Neural progenitor cell (in vitro differentiated cells): ENCODE measurements at regions not wholly inside any gene's neighbourhood (a gene's known extent, or its start where the extent isn't known, plus 50 kb on each side); places are given as distances from the start of the nearest gene placed in this dataset.
A peak's percentile ranks its signal among the peaks of the same experiment; 100 is the strongest.

ENCODE experiments used
- DNase-seq: peaks from one replicate; pipeline ENCODE4 v3.0.0-alpha.2; 2016; ENCODE audit warnings: low spot score
- H2AFZ ChIP-seq: fragments of 200-600 bp; sonication (generic); replicated peaks from 2 replicates; pipeline ENCODE4 v1.6.1; 2016; ENCODE audit warnings: antibody characterized with exemption
- H3F3A ChIP-seq: fragments of 200-600 bp; sonication (generic); 2 replicates; pipeline ENCODE4 v1.6.1; 2016; ENCODE audit warnings: antibody characterized with exemption, low read depth
- H3K27ac ChIP-seq: fragments of 200-600 bp; sonication (generic); 2 replicates; pipeline ENCODE4 v1.5.1; 2016; ENCODE audit warnings: mild to moderate bottlenecking
- H3K27me3 ChIP-seq: fragments of 200-600 bp; sonication (generic); 2 replicates; pipeline ENCODE4 v1.6.1; 2016; ENCODE audit warnings: mild to moderate bottlenecking, moderate library complexity
- H3K36me3 ChIP-seq: fragments of 200-600 bp; sonication (generic); 2 replicates; pipeline ENCODE4 v1.5.1; 2016
- H3K4me1 ChIP-seq: fragments of 200-600 bp; sonication (generic); 2 replicates; pipeline ENCODE4 v1.6.1; 2016; ENCODE audit warnings: mixed run types
- H3K4me2 ChIP-seq: fragments of 200-600 bp; sonication (generic); 2 replicates; pipeline ENCODE4 v1.6.1; 2016
- H3K4me3 ChIP-seq: fragments of 200-600 bp; sonication (generic); 2 replicates; pipeline ENCODE4 v1.5.1; 2016
- H3K79me2 ChIP-seq: fragments of 200-600 bp; sonication (generic); 2 replicates; pipeline ENCODE4 v1.6.1; 2016; ENCODE audit warnings: low read depth
- H3K9ac ChIP-seq: fragments of 200-600 bp; sonication (generic); 2 replicates; pipeline ENCODE4 v1.6.1; 2016
- H3K9me3 ChIP-seq: fragments of 200-600 bp; sonication (generic); 2 replicates; pipeline ENCODE4 v1.5.1; 2016; ENCODE audit warnings: low read depth
- H4K20me1 ChIP-seq: fragments of 200-600 bp; sonication (generic); 2 replicates; pipeline ENCODE4 v1.6.1; 2016; ENCODE audit warnings: low read depth
- H3K27ac Mint-ChIP-seq: 3 replicates; pipeline ENCODE4 v1.8.0; 2021; ENCODE audit warnings: mixed read lengths
- H3K27me3 Mint-ChIP-seq: 2 replicates; pipeline ENCODE4 v1.8.0; 2022; ENCODE audit warnings: low read depth, mild to moderate bottlenecking, inconsistent platforms, moderate library complexity, mixed read lengths; ENCODE audit not compliant: insufficient read depth
- H3K36me3 Mint-ChIP-seq: 3 replicates; pipeline ENCODE4 v1.8.0; 2021; ENCODE audit warnings: mixed read lengths
- H3K4me1 Mint-ChIP-seq: 3 replicates; pipeline ENCODE4 v1.8.0; 2021; ENCODE audit warnings: mixed read lengths
- H3K4me3 Mint-ChIP-seq: 3 replicates; pipeline ENCODE4 v1.8.0; 2021; ENCODE audit warnings: mild to moderate bottlenecking, moderate library complexity, mixed read lengths
- H3K9me3 Mint-ChIP-seq: 3 replicates; pipeline ENCODE4 v1.8.0; 2020; ENCODE audit warnings: mixed read lengths
- EZH2 ChIP-seq: fragments of 200-600 bp; sonication (generic); IDR thresholded peaks from 2 replicates; pipeline ENCODE4 v1.6.1; 2017; ENCODE audit warnings: antibody characterized with exemption, mild to moderate bottlenecking, moderate library complexity
- EZH2phosphoT487 ChIP-seq: fragments of 200-600 bp; sonication (generic); IDR thresholded peaks from 2 replicates; pipeline ENCODE4 v1.6.1; 2017; ENCODE audit warnings: antibody characterized with exemption
- TF ChIP-seq, protein P1 (sequence below): fragments of 200-600 bp; sonication (generic); IDR thresholded peaks from 2 replicates; pipeline ENCODE4 v1.5.1; 2017; ENCODE audit warnings: antibody characterized with exemption, mild to moderate bottlenecking

- Mint-ChIP-seq H3K4me1 (peaks cover 26% of the 10 kb centered on the region), H3K4me3 (no peak overlapping the region), H3K36me3 (peaks cover 22% of the 10 kb centered on the region), H3K9me3 (peaks cover 8% of the 10 kb centered on the region), H3K27ac (peak overlapping the region; percentile 14), H3K27me3 (peaks cover 4% of the 10 kb centered on the region)
- H3K27ac ChIP-seq = no peak overlapping the region
- H4K20me1 ChIP-seq = peaks cover 93% of the 10 kb centered on the region
- DNase-seq = no peak
- no peak overlapping the region for H2AFZ ChIP-seq
- H3K9ac ChIP-seq = no peak overlapping the region
- no peak overlapping the region for H3K4me2 ChIP-seq
- H3K27me3 ChIP-seq = no peaks in the 10 kb centered on the region
- no peaks in the 10 kb centered on the region for H3K36me3 ChIP-seq
- peaks cover 90% of the 10 kb centered on the region for H3K79me2 ChIP-seq
- H3K9me3 ChIP-seq = no peaks in the 10 kb centered on the region
- TF ChIP-seq EZH2 = no peak
- TF ChIP-seq EZH2phosphoT487 = no peak
- TF ChIP-seq, protein P1, sequence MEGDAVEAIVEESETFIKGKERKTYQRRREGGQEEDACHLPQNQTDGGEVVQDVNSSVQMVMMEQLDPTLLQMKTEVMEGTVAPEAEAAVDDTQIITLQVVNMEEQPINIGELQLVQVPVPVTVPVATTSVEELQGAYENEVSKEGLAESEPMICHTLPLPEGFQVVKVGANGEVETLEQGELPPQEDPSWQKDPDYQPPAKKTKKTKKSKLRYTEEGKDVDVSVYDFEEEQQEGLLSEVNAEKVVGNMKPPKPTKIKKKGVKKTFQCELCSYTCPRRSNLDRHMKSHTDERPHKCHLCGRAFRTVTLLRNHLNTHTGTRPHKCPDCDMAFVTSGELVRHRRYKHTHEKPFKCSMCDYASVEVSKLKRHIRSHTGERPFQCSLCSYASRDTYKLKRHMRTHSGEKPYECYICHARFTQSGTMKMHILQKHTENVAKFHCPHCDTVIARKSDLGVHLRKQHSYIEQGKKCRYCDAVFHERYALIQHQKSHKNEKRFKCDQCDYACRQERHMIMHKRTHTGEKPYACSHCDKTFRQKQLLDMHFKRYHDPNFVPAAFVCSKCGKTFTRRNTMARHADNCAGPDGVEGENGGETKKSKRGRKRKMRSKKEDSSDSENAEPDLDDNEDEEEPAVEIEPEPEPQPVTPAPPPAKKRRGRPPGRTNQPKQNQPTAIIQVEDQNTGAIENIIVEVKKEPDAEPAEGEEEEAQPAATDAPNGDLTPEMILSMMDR = no peak
- no peaks in the 10 kb centered on the region for H3F3A ChIP-seq
- H3K4me1 ChIP-seq = peaks cover 24% of the 10 kb centered on the region
- H3K4me3 ChIP-seq = no peak overlapping the region
Measured at GRCh38 chr17:77410470-77410869, 269.7 kb downstream of the SEC14L1 start.

DNA sequence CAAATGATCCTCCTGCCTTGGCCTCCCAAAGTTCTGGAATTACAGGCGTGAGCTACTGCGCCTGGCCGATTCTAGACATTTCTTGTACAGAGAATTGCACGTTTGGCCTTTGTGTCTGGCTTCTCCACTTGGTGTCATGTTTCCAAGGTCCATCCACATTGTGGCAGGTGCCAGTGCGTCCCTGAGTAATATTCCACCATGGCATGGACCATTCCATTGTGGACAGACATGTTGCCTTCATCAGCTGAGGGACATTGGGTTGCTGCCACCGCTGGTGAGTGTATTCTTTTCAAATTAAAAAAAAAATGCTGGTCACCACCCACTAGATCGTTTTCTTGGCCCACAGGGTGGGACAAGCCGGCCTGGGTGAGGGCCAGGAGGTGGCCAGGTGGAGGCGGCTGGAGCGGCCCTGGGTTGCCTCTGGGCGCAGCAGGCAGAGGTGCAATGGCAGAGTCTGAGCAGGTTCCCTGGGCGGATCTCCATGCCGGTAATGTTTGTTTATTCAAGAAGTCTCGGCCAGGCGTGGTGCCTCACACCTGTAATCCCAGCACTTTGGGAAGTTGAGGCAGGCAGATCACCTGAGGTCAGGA is 274.1 kb downstream of the SEC14L1 start:
- Histone ChIP-seq H3K9me3 (no peaks in the 10 kb centered on the region), H3K4me2 (no peak overlapping the region), H2AFZ (no peak overlapping the region), H3K9ac (no peak overlapping the region), H3K27me3 (no peaks in the 10 kb centered on the region), H3K27ac (no peak overlapping the region), H3K4me3 (no peak overlapping the region), H3K79me2 (peaks cover 79% of the 10 kb centered on the region), H4K20me1 (peaks cover 94% of the 10 kb centered on the region), H3K4me1 (peaks cover 11% of the 10 kb centered on the region), H3K36me3 (no peaks in the 10 kb centered on the region), H3F3A (peaks cover 3% of the 10 kb centered on the region)
- no peak for DNase-seq
- Mint-ChIP-seq H3K27ac (no peak overlapping the region), H3K36me3 (peaks cover 13% of the 10 kb centered on the region), H3K4me3 (no peak overlapping the region), H3K9me3 (peaks cover 8% of the 10 kb centered on the region), H3K27me3 (peaks cover 2% of the 10 kb centered on the region), H3K4me1 (peaks cover 20% of the 10 kb centered on the region)
- TF ChIP-seq EZH2 (no peak), EZH2phosphoT487 (no peak)
- TF ChIP-seq, protein P1 = no peak

DNA sequence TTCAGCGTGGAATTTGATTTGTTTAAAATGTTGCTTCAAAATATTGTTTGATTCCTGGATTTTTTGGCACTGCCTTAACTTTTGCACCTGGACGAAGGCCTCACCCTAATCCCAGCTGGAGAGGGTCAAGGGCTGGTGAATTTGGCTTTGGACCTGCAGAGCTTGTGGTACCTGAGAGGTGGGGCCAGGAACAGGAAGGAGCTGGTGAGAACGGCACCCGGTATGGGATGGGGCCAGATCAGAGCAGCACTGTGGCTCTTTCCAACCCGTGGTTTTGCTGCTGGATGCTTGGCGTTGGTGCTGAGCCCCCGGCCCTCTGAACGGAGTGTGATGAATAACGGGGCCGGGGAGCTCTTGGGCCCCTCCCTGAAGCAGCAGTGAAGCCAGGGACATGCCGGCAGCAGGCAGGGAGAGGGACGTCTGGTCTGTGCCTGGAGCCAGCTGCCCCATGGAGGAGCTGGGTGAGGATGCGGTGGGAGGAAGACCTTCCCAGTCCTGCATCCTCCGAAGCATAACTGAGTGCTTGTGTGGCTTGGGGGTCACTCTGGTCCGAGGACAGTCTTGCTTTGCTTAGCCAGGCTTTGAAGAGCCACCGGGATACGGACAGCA is 275.4 kb downstream of the SEC14L1 start:
- DNase-seq = no peak
- Histone ChIP-seq H3F3A (peaks cover 16% of the 10 kb centered on the region), H2AFZ (no peak overlapping the region), H3K4me2 (no peak overlapping the region), H3K27ac (no peak overlapping the region), H4K20me1 (peaks cover 95% of the 10 kb centered on the region), H3K9me3 (no peaks in the 10 kb centered on the region), H3K9ac (no peak overlapping the region), H3K27me3 (no peaks in the 10 kb centered on the region), H3K79me2 (peaks cover 81% of the 10 kb centered on the region), H3K4me1 (peaks cover 24% of the 10 kb centered on the region), H3K4me3 (no peak overlapping the region), H3K36me3 (no peaks in the 10 kb centered on the region)
- H3K36me3 Mint-ChIP-seq = peaks cover 10% of the 10 kb centered on the region
- H3K9me3 Mint-ChIP-seq = peaks cover 8% of the 10 kb centered on the region
- H3K4me3 Mint-ChIP-seq = no peak overlapping the region
- H3K27me3 Mint-ChIP-seq = peaks cover 2% of the 10 kb centered on the region
- no peak for TF ChIP-seq EZH2
- TF ChIP-seq EZH2phosphoT487 = no peak
- H3K27ac Mint-ChIP-seq = no peak overlapping the region
- peaks cover 33% of the 10 kb centered on the region for H3K4me1 Mint-ChIP-seq

- peaks cover 38% of the 10 kb centered on the region for H3K4me1 ChIP-seq
- H3K36me3 ChIP-seq = no peaks in the 10 kb centered on the region
- no peak overlapping the region for H3K4me3 Mint-ChIP-seq
- DNase-seq = no peak
- H3K4me1 Mint-ChIP-seq = peaks cover 36% of the 10 kb centered on the region
- H3K9me3 ChIP-seq = no peaks in the 10 kb centered on the region
- peaks cover 5% of the 10 kb centered on the region for H3K9me3 Mint-ChIP-seq
- no peaks in the 10 kb centered on the region for H3K27me3 ChIP-seq
- H2AFZ ChIP-seq = no peak overlapping the region
- no peak overlapping the region for H3K9ac ChIP-seq
- H3K79me2 ChIP-seq = peaks cover 81% of the 10 kb centered on the region
- H4K20me1 ChIP-seq = peaks cover 95% of the 10 kb centered on the region
- TF ChIP-seq EZH2phosphoT487 = no peak
- TF ChIP-seq EZH2 = no peak
- TF ChIP-seq, protein P1 = no peak
- H3K27ac Mint-ChIP-seq = no peak overlapping the region
- H3F3A ChIP-seq = peaks cover 17% of the 10 kb centered on the region
- H3K4me3 ChIP-seq = no peak overlapping the region
- H3K27ac ChIP-seq = no peak overlapping the region
- peaks cover 7% of the 10 kb centered on the region for H3K36me3 Mint-ChIP-seq
- peaks cover 5% of the 10 kb centered on the region for H3K27me3 Mint-ChIP-seq
- H3K4me2 ChIP-seq = no peak overlapping the region
Measured at GRCh38 chr17:77417575-77417974, 276.8 kb downstream of the SEC14L1 start.
